BLaER1 treated with 17β-estradiol and CSF1 and Interleukin-3, amounts not matched to agents 10 nM and 100 nM (cell line): ENCODE measurements at regions not wholly inside any gene's neighbourhood (a gene's known extent, or its start where the extent isn't known, plus 50 kb on each side); places are given as distances from the start of the nearest gene placed in this dataset.

Source experiments
- H3K27ac ChIP-seq, 11 experiments: shearing (Covaris generic); formaldehyde crosslinking; 2 replicates each; pipeline ENCODE4 v1.8.1; 2022
- H3K27me3 ChIP-seq, 11 experiments: shearing (Covaris generic); formaldehyde crosslinking; 2 replicates each; pipeline ENCODE4 v1.8.1; 2022
- H3K36me3 ChIP-seq, 11 experiments: shearing (Covaris generic); formaldehyde crosslinking; 2 replicates each; pipeline ENCODE4 v1.8.1; 2022
- H3K4me1 ChIP-seq, 10 experiments: shearing (Covaris generic); formaldehyde crosslinking; 2 replicates each; pipeline ENCODE4 v1.8.1; 2022
- H3K4me2 ChIP-seq, 11 experiments: shearing (Covaris generic); formaldehyde crosslinking; 2 replicates each; pipeline ENCODE4 v1.8.1; 2022
- H3K4me3 ChIP-seq, 10 experiments: shearing (Covaris generic); formaldehyde crosslinking; 2 replicates each; pipeline ENCODE4 v1.8.1; 2022
- H3K9ac ChIP-seq, 11 experiments: shearing (Covaris generic); formaldehyde crosslinking; 2 replicates each; pipeline ENCODE4 v1.8.1; 2022
- H3K9me3 ChIP-seq, 11 experiments: shearing (Covaris generic); formaldehyde crosslinking; replicated peaks in 1 of 11; 2 replicates each; pipeline ENCODE4 v1.8.1; 2022
- H4K20me1 ChIP-seq, 11 experiments: shearing (Covaris generic); formaldehyde crosslinking; 2 replicates each; pipeline ENCODE4 v1.8.1; 2022
- Cebpa-rat ChIP-seq, 11 experiments: shearing (Covaris generic); IDR thresholded peaks; 2 replicates each; pipeline ENCODE4 v1.8.1; 2022

DNA sequence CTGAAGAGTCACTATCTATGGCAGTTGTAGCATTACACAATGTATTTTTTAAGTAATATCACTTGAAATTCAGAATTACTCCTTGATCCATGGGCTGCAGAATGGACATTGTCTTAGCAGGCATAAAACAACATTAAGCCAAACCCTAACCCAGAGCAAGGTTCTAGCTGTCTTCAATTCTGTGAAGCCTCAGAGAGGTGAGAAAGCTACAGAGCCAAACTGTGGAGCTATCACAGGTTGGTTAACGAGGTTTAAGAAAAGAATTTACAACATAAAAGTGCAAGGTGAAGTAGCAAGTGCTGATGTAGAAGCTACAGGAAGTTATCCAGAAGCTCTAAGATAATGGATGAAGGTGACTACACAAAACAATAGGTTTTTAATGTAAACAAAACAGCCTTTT is 582.7 kb upstream of the POT1 start:
- H3K4me3 ChIP-seq: no peak overlapping the region
- H3K4me1 ChIP-seq: no peaks in the 10 kb centered on the region
- H4K20me1 ChIP-seq: no peaks in the 10 kb centered on the region
- no peak overlapping the region for H3K9ac ChIP-seq
- no peaks in the 10 kb centered on the region for H3K27me3 ChIP-seq
- no peak overlapping the region for H3K27ac ChIP-seq
- no peaks in the 10 kb centered on the region for H3K36me3 ChIP-seq
- H3K9me3 ChIP-seq: no peaks in the 10 kb centered on the region
- TF ChIP-seq Cebpa-rat (IDR thresholded peaks at IDR 0.05): no peak
- no peak overlapping the region for H3K4me2 ChIP-seq

DNA sequence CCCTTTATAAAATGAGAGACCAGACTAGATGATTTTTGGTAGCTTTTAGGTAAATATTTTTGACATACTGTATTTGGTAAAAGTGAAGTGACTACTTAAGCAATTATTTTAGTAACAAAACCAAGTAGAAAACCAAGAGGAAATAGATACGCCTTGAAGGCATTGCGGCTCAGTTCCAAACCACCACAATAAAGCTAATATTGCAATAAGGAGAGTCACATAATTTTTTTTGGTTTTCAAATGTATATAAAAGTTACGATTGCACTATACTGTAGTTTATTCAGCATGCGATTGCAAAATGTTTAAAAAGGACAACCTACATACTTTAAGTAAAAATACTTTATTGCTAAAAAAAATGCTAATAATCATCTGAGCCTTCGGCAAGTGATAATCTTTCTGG is 581.7 kb upstream of the POT1 start:
- H4K20me1 ChIP-seq: no peaks in the 10 kb centered on the region
- no peaks in the 10 kb centered on the region for H3K36me3 ChIP-seq
- H3K4me1 ChIP-seq: no peaks in the 10 kb centered on the region
- H3K4me3 ChIP-seq: no peak overlapping the region
- no peak overlapping the region for H3K9ac ChIP-seq
- no peak overlapping the region for H3K4me2 ChIP-seq
- no peaks in the 10 kb centered on the region for H3K9me3 ChIP-seq
- TF ChIP-seq Cebpa-rat (IDR thresholded peaks at IDR 0.05): no peak
- no peak overlapping the region for H3K27ac ChIP-seq
- no peaks in the 10 kb centered on the region for H3K27me3 ChIP-seq

DNA sequence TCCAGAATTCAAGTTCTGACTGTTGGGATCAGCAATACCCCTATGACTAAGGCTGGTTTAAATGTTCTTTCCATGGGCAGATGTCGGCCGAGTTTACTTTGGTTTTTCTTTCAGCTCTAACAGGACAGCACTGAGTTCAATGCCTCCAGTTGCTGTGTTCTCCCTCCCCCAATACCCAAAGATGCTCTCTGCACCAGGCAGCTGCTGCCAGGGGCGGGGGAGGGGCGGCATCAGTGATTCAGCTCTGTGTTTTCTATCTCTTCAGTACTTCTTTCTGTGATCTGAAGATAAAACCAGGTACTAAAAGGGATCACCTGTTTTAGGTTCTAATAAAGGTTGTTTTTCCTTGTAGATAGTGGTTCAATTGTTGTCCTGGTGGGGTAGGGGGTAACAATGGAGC is 576.7 kb upstream of the POT1 start:
- H3K36me3 ChIP-seq: no peaks in the 10 kb centered on the region
- TF ChIP-seq Cebpa-rat (IDR thresholded peaks at IDR 0.05): no peak
- no peaks in the 10 kb centered on the region for H3K27me3 ChIP-seq
- H3K9ac ChIP-seq: no peak overlapping the region
- no peaks in the 10 kb centered on the region for H3K9me3 ChIP-seq
- no peaks in the 10 kb centered on the region for H3K4me1 ChIP-seq
- no peak overlapping the region for H3K27ac ChIP-seq
- no peak overlapping the region for H3K4me3 ChIP-seq
- no peak overlapping the region for H3K4me2 ChIP-seq
- no peaks in the 10 kb centered on the region for H4K20me1 ChIP-seq

DNA sequence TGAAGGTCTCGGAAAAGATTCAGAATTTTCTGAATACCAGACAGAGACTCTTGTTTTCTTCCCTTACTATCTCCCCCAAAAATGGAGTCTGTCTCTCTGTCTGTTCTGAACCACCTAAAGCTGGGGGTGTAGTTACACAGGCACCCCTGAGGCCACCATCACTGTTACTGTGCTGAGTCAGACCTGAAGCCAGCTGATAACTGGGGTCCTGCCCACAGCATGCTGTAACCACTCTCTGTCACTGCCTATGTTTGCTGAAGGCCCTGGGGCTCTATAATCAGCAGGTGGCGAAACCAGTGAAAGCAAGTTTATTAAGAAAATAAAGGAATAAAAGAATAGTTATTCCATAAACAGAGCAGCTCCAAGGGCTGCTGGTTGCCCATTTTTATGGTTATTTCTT is 575.2 kb upstream of the POT1 start:
- no peaks in the 10 kb centered on the region for H3K36me3 ChIP-seq
- no peaks in the 10 kb centered on the region for H3K9me3 ChIP-seq
- H3K9ac ChIP-seq: no peak overlapping the region
- H4K20me1 ChIP-seq: no peaks in the 10 kb centered on the region
- no peak overlapping the region for H3K4me3 ChIP-seq
- H3K4me1 ChIP-seq: no peaks in the 10 kb centered on the region
- H3K27ac ChIP-seq: no peak overlapping the region
- H3K27me3 ChIP-seq: no peaks in the 10 kb centered on the region
- TF ChIP-seq Cebpa-rat (IDR thresholded peaks at IDR 0.05): no peak
- no peak overlapping the region for H3K4me2 ChIP-seq

DNA sequence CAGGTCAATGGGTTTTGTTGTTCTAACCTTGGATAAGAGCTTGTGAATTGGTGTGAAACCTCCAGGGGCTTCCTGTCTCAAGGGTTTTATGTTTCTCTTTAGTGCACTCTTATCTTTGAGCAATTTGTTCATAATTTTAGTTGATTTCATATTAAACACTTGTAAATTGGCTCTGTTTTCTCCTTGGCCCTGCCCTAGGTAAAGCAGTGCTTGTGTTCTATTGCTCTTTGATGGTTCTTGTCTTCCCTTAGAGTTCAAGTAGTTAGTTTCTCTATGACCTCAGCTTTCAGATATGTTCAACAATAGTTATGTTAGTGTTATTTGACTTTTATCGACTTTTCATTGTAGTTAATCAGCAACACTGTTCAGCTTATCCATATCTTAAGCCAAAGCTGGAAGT is 566.4 kb upstream of the POT1 start:
- Histone ChIP-seq H3K4me1 (no peaks in the 10 kb centered on the region), H3K4me2 (no peak overlapping the region), H3K27ac (no peak overlapping the region), H3K9ac (no peak overlapping the region), H3K27me3 (no peaks in the 10 kb centered on the region), H3K9me3 (no peaks in the 10 kb centered on the region), H4K20me1 (no peaks in the 10 kb centered on the region), H3K36me3 (no peaks in the 10 kb centered on the region), H3K4me3 (no peak overlapping the region)
- no peak for TF ChIP-seq Cebpa-rat (IDR thresholded peaks at IDR 0.05)

DNA sequence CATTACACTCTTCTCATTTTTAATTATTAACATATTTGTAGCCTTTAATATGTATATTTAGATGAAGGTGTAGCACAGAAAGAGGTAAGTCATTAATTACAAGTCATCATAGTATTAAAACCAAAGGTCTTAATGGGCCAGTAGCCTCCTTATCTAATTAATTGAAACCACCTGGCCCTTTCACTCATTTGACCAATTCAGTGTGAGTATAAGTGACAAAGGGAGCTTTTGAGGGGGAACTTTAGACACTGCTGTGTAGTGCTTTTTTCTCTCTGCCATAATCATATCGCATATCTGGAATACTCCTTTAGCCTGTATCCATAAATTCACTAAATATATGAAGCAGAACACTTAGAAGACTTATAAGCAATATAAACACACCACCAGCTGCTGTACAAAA is 562.9 kb upstream of the POT1 start:
- Histone ChIP-seq H3K27me3 (no peaks in the 10 kb centered on the region), H3K36me3 (no peaks in the 10 kb centered on the region), H3K9me3 (no peaks in the 10 kb centered on the region), H3K4me2 (no peak overlapping the region), H3K4me1 (peaks cover 0 to 12% (median 0%) of the 10 kb centered on the region in 10 experiments; a peak in 4 of 20 replicates), H3K4me3 (no peak overlapping the region), H3K27ac (no peak overlapping the region), H4K20me1 (no peaks in the 10 kb centered on the region), H3K9ac (no peak overlapping the region)
- no peak for TF ChIP-seq Cebpa-rat (IDR thresholded peaks at IDR 0.05)

DNA sequence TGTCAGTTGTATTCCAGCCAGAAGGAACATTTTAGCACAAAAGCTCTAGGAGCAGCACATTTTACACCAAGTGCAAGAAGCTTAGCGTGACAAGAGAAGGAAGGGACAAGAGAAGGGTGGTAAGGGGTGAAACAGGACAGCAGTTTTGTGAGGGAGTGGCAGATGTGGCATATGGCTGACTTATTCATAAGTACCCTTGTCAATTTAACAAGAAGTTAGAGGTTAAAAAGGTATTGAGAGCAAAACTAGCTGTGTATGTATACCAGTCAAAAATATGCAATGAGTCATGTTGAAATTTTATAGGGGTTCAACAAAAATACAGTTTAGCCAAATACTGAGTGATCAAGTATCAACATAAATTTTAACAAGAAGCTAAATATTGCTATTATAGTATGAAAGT is 561.5 kb upstream of the POT1 start:
- no peak overlapping the region for H3K9ac ChIP-seq
- no peak overlapping the region for H3K27ac ChIP-seq
- H4K20me1 ChIP-seq: no peaks in the 10 kb centered on the region
- no peaks in the 10 kb centered on the region for H3K9me3 ChIP-seq
- H3K4me2 ChIP-seq: no peak overlapping the region
- no peak overlapping the region for H3K4me3 ChIP-seq
- no peaks in the 10 kb centered on the region for H3K27me3 ChIP-seq
- no peak for TF ChIP-seq Cebpa-rat (IDR thresholded peaks at IDR 0.05)
- H3K4me1 ChIP-seq: peaks cover 0 to 12% (median 0%) of the 10 kb centered on the region in 10 experiments; a peak in 4 of 20 replicates
- no peaks in the 10 kb centered on the region for H3K36me3 ChIP-seq

DNA sequence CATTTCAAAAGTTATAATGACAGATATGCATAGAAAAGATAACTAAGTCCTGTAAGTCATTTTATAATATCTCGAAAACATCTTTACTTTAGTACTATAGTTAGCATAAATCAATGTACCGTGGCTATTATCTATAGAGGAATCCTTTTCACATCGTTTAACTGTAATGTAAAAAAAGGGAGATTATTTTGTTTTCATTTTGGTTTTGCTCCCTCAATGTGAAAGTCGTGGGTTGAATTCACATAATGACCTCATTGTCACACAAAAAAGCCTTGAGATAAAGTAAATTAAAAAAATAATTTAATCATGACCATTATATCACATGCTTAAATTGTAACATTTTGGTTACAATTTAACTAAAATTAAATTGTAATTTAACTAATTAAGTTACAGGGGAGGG is 560.5 kb upstream of the POT1 start:
- Histone ChIP-seq H3K4me1 (peaks cover 0 to 12% (median 0%) of the 10 kb centered on the region in 10 experiments; a peak in 4 of 20 replicates), H3K27ac (no peak overlapping the region; a peak in 1 of 22 replicates), H4K20me1 (no peaks in the 10 kb centered on the region), H3K4me2 (no peak overlapping the region; a peak in 1 of 22 replicates), H3K9me3 (no peaks in the 10 kb centered on the region), H3K4me3 (no peak overlapping the region), H3K27me3 (no peaks in the 10 kb centered on the region), H3K9ac (no peak overlapping the region), H3K36me3 (no peaks in the 10 kb centered on the region)
- no peak for TF ChIP-seq Cebpa-rat (IDR thresholded peaks at IDR 0.05)

DNA sequence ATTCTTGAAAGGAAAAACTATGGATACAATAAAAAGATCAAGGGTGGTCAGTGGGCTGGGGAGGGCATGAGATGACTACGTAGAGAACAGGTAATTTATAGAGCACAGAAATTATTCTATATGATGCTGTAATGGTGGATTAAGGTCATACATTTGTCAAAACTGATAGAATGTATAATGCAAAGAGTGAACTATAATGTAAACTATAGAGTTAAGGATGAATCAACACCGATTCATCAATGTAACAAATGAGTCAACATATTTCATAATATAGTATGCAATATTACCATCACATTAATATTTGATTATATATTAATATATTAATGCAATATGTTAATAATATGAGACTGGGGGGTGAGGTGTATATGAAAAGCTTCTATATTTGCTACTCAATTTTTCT is 555.6 kb upstream of the POT1 start:
- no peak for TF ChIP-seq Cebpa-rat (IDR thresholded peaks at IDR 0.05)
- no peak overlapping the region for H3K27ac ChIP-seq

DNA sequence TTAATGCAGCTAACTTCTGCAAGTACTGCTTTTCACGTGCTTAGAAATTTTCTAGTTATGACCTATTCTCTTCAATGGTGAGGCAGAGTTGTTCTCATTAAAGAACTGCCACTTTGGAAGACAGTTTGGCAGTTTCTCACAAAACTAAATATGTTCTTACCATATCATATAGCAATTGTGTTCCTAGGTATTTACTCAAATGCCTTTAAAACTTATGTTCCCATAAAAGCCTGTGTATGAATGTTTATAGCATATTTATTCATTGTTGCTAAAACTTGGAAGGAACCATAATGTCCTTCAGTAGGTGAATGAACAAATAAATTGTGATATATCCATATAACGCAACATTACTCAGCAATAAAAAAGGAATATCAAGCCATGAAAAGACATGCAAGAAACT is 555.1 kb upstream of the POT1 start:
- H3K27me3 ChIP-seq: no peaks in the 10 kb centered on the region
- no peak overlapping the region for H3K4me3 ChIP-seq
- no peak overlapping the region for H3K27ac ChIP-seq
- no peaks in the 10 kb centered on the region for H4K20me1 ChIP-seq
- peaks cover 0 to 11% (median 0%) of the 10 kb centered on the region in 10 experiments; a peak in 4 of 20 replicates for H3K4me1 ChIP-seq
- H3K36me3 ChIP-seq: no peaks in the 10 kb centered on the region
- H3K9ac ChIP-seq: no peak overlapping the region
- H3K9me3 ChIP-seq: no peaks in the 10 kb centered on the region
- H3K4me2 ChIP-seq: no peak overlapping the region
- TF ChIP-seq Cebpa-rat (IDR thresholded peaks at IDR 0.05): no peak

More for the DNA sequence above, 555.6 kb upstream of the POT1 start:
- Histone ChIP-seq H3K9ac (no peak overlapping the region), H3K9me3 (no peaks in the 10 kb centered on the region), H3K36me3 (no peaks in the 10 kb centered on the region), H3K27me3 (no peaks in the 10 kb centered on the region), H3K4me1 (peaks cover 0 to 12% (median 0%) of the 10 kb centered on the region in 10 experiments; a peak in 4 of 20 replicates), H3K4me3 (no peak overlapping the region), H4K20me1 (no peaks in the 10 kb centered on the region), H3K4me2 (no peak overlapping the region)

DNA sequence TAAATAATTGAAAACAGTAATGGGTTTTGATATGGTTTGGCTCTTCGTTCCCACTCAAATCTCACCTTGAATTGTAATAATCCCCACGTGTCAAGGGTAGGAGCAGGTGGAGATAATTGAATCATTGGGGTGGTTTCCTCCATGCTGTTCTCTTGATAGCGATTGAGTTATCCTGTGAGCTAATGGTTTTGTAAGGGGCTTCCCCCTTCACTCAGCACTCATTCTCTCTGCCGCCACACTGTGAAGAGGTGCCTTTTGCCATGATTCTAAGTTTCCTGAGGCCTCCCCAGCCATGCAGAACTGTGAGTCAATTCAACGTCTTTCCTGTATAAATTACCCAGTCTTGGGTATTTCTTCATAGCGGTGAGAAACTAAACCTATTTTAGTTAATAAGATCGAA is 551.7 kb upstream of the POT1 start:
- Histone ChIP-seq H3K4me1 (no peaks in the 10 kb centered on the region), H3K4me2 (no peak overlapping the region), H3K27ac (no peak overlapping the region), H3K9ac (no peak overlapping the region), H3K27me3 (no peaks in the 10 kb centered on the region), H3K4me3 (no peak overlapping the region), H3K9me3 (no peaks in the 10 kb centered on the region), H3K36me3 (no peaks in the 10 kb centered on the region), H4K20me1 (no peaks in the 10 kb centered on the region)
- TF ChIP-seq Cebpa-rat (IDR thresholded peaks at IDR 0.05): no peak
